HEK293T (cell line): ENCODE measurements at regions not wholly inside any gene's neighbourhood (a gene's known extent, or its start where the extent isn't known, plus 50 kb on each side); places are given as distances from the start of the nearest gene placed in this dataset.

Experiments used
- CTCF ChIA-PET: fragments of 350-600 bp; formaldehyde crosslinking; extraction: SDS; loops from one replicate; lab custom pipeline; 2021; ENCODE audit warnings: antibody characterized with exemption, inconsistent platforms; lab: Yijun Ruan, JAX
- POLR2A ChIA-PET: fragments of 350-600 bp; formaldehyde crosslinking; extraction: SDS; loops from one replicate; lab custom pipeline; 2020; ENCODE audit warnings: antibody characterized with exemption, inconsistent platforms; lab: Yijun Ruan, JAX
- DNase-seq: peaks from one replicate; pipeline ENCODE4 v3.0.0; 2012; ENCODE audit warnings: mixed read lengths; ENCODE audit errors: extremely low spot score
- ARNT ChIP-seq: fragments of 450-650 bp; IDR thresholded peaks from 2 replicates; pipeline ENCODE4 v1.6.1; 2017; ENCODE audit warnings: mild to moderate bottlenecking
- BHLHE40 ChIP-seq: fragments of 450-650 bp; IDR thresholded peaks from 2 replicates; pipeline ENCODE4 v1.6.1; 2016; ENCODE audit warnings: mild to moderate bottlenecking, moderate library complexity, borderline replicate concordance
- CTBP1 ChIP-seq: fragments of 450-650 bp; IDR thresholded peaks from 2 replicates; pipeline ENCODE4 v1.6.1; 2016; ENCODE audit warnings: borderline replicate concordance
- ELF4 ChIP-seq: fragments of 450-650 bp; IDR thresholded peaks from 2 replicates; pipeline ENCODE4 v1.6.1; 2017; ENCODE audit warnings: antibody characterized with exemption
- FOXA1 ChIP-seq: fragments of 450-650 bp; IDR thresholded peaks from 2 replicates; pipeline ENCODE4 v1.6.1; 2016; ENCODE audit warnings: mild to moderate bottlenecking
- FOXK2 ChIP-seq: fragments of 450-650 bp; IDR thresholded peaks from 2 replicates; pipeline ENCODE4 v1.6.1; 2016; ENCODE audit warnings: mild to moderate bottlenecking
- FOXM1 ChIP-seq: fragments of 450-650 bp; IDR thresholded peaks from 2 replicates; pipeline ENCODE4 v1.6.1; 2017; ENCODE audit warnings: mild to moderate bottlenecking, borderline replicate concordance
- HDGF ChIP-seq: fragments of 450-650 bp; IDR thresholded peaks from 2 replicates; pipeline ENCODE4 v1.6.1; 2017; ENCODE audit warnings: antibody characterized with exemption, borderline replicate concordance
- L3MBTL2 ChIP-seq: fragments of 450-650 bp; conservative IDR thresholded peaks from 2 replicates; pipeline ENCODE4 v1.6.1; 2016; ENCODE audit warnings: mild to moderate bottlenecking
- LEF1 ChIP-seq: fragments of 450-650 bp; IDR thresholded peaks from 2 replicates; pipeline ENCODE4 v1.6.1; 2017; ENCODE audit warnings: mild to moderate bottlenecking, borderline replicate concordance
- NFRKB ChIP-seq: fragments of 450-650 bp; IDR thresholded peaks from 2 replicates; pipeline ENCODE4 v1.6.1; 2016; ENCODE audit warnings: mild to moderate bottlenecking, moderate library complexity
- PKNOX1 ChIP-seq: fragments of 450-650 bp; IDR thresholded peaks from 2 replicates; pipeline ENCODE4 v1.6.1; 2016
- SP1 ChIP-seq: fragments of 450-650 bp; IDR thresholded peaks from 2 replicates; pipeline ENCODE4 v1.6.1; 2017
- SUZ12 ChIP-seq: fragments of 450-650 bp; IDR thresholded peaks from 2 replicates; pipeline ENCODE4 v1.6.1; 2016; ENCODE audit warnings: mild to moderate bottlenecking
- TARDBP ChIP-seq: fragments of 450-650 bp; IDR thresholded peaks from 2 replicates; pipeline ENCODE4 v1.6.1; 2016
- ZNF384 ChIP-seq: fragments of 450-650 bp; IDR thresholded peaks from 2 replicates; pipeline ENCODE4 v1.6.1; 2016

GRCh38 chr20:20816969-20817755 is 104.7 kb upstream of the RALGAPA2 start:
- no peak for DNase-seq
- CTCF ChIA-PET, result no interaction called here
- POLR2A ChIA-PET, result no interaction called here
- TF ChIP-seq ARNT (no peak), LEF1 (no peak), SUZ12 (no peak)

GRCh38 chr20:20815711-20816455 is 103.4 kb upstream of the RALGAPA2 start:
- CTCF ChIA-PET, result no interaction called here
- no peak for DNase-seq
- TF ChIP-seq FOXM1, result no peak
- TF ChIP-seq SUZ12, result no peak
- POLR2A ChIA-PET, result no interaction called here

- POLR2A ChIA-PET, result no interaction called here
- CTCF ChIA-PET, result no interaction called here
Observed at GRCh38 chr20:20814685-20815084, 102.2 kb upstream of the RALGAPA2 start.

GRCh38 chr20:20812136-20812535 is 99.7 kb upstream of the RALGAPA2 start:
- POLR2A ChIA-PET, result no interaction called here
- CTCF ChIA-PET, result no interaction called here
- DNase-seq, result no peak
- TF ChIP-seq FOXK2, result no peak
- TF ChIP-seq CTBP1, result no peak
- no peak for TF ChIP-seq ZNF384
- no peak for TF ChIP-seq SP1
- TF ChIP-seq SUZ12, result no peak
- no peak for TF ChIP-seq BHLHE40
- TF ChIP-seq LEF1, result no peak
- TF ChIP-seq NFRKB, result no peak
- TF ChIP-seq ELF4, result no peak
- TF ChIP-seq FOXA1, result no peak
- TF ChIP-seq PKNOX1, result no peak
- TF ChIP-seq L3MBTL2, result no peak
- no peak for TF ChIP-seq TARDBP

More at GRCh38 chr20:20814685-20815084, 102.2 kb upstream of the RALGAPA2 start:
- TF ChIP-seq ELF4 (no peak), CTBP1 (no peak)
- DNase-seq, result no peak

GRCh38 chr20:20808016-20808415 is 95.6 kb upstream of the RALGAPA2 start:
- ChIA-PET POLR2A (no interaction called here), CTCF (no interaction called here)
- no peak for TF ChIP-seq ARNT
- no peak for DNase-seq

GRCh38 chr20:20806121-20807095 is 94.0 kb upstream of the RALGAPA2 start:
- TF ChIP-seq NFRKB (no peak), LEF1 (no peak), ELF4 (no peak), BHLHE40 (no peak), FOXM1 (no peak), PKNOX1 (no peak), ZNF384 (no peak), SUZ12 (no peak), SP1 (no peak), CTBP1 (no peak), ARNT (no peak), TARDBP (no peak), FOXA1 (no peak), HDGF (no peak), L3MBTL2 (no peak), FOXK2 (no peak)
- ChIA-PET POLR2A (no interaction called here), CTCF (interaction anchor here (0.8 kb wide), 1 partner anchor 18 kb away, joined by 3 read pairs; no protein-coding TSS in a partner anchor)
- DNase-seq, result no peak

- POLR2A ChIA-PET, result no interaction called here
- CTCF ChIA-PET, result no interaction called here
- no peak for DNase-seq
- TF ChIP-seq ARNT, result no peak
- TF ChIP-seq FOXA1, result no peak
- TF ChIP-seq NFRKB, result no peak
- TF ChIP-seq FOXM1, result no peak
- no peak for TF ChIP-seq ELF4
- no peak for TF ChIP-seq SP1
- no peak for TF ChIP-seq BHLHE40
- no peak for TF ChIP-seq LEF1
- no peak for TF ChIP-seq L3MBTL2
- TF ChIP-seq CTBP1, result no peak
- no peak for TF ChIP-seq FOXK2
- TF ChIP-seq HDGF, result no peak
- no peak for TF ChIP-seq TARDBP
Observed at GRCh38 chr20:20803011-20803410, 90.6 kb upstream of the RALGAPA2 start.
